Gastroesophageal sphincter (tissue), 4 donors: ENCODE measurements at regions not wholly inside any gene's neighbourhood (a gene's known extent, or its start where the extent isn't known, plus 50 kb on each side); places are given as distances from the start of the nearest gene placed in this dataset.

ENCODE experiments used
- ATAC-seq: fragments of 150-250 bp; one replicate; pipeline ENCODE4 v1.9.1; 2016; ENCODE audit warnings: mild to moderate bottlenecking, moderate library complexity
- H3K27ac ChIP-seq, 4 donors: fragments of 200-600 bp; sonication (generic) in 3 of 4; 1 replicate in 3 of 4; 2 replicates in 1 of 4; pipeline ENCODE4 v1.5.1; 2016 to 2019
- H3K27me3 ChIP-seq: fragments of 200-600 bp; sonication (generic); one replicate; pipeline ENCODE4 v1.5.1; 2019
- H3K36me3 ChIP-seq, 2 donors: fragments of 200-600 bp; sonication (generic); one replicate each; pipeline ENCODE4 v1.5.1; 2019; ENCODE audit warnings: control low read depth in 1 of 2
- H3K4me1 ChIP-seq, 3 donors: fragments of 200-600 bp; sonication (generic); 1 replicate in 2 of 3; 2 replicates in 1 of 3; pipeline ENCODE4 v1.5.1; 2016 to 2019; ENCODE audit warnings: control low read depth in 2 of 3
- H3K4me3 ChIP-seq, 2 donors: fragments of 200-600 bp; sonication (generic); one replicate each; pipeline ENCODE4 v1.5.1; 2019; ENCODE audit warnings: mild to moderate bottlenecking in 1 of 2, moderate library complexity in 1 of 2
- H3K9me3 ChIP-seq, 3 donors: fragments of 200-600 bp; sonication (generic); one replicate each; pipeline ENCODE4 v1.5.1; 2017 to 2019; ENCODE audit warnings: control low read depth in 2 of 3
- CTCF ChIP-seq, 4 experiments: fragments of 200-600 bp in 2 of 4; fragments of 450-650 bp in 2 of 4; sonication (generic) in 1 of 4; IDR thresholded peaks; one replicate each; pipeline ENCODE4 v1.5.1; 2017 to 2019; ENCODE audit warnings: antibody characterized with exemption in 4 of 4, mild to moderate bottlenecking in 2 of 4, moderate library complexity in 2 of 4
- EP300 ChIP-seq: sonication (generic); formaldehyde crosslinking; IDR thresholded peaks from one replicate; pipeline ENCODE4 v1.6.1; 2017; ENCODE audit warnings: antibody characterized with exemption, mild to moderate bottlenecking
- POLR2A ChIP-seq, 2 donors: fragments of 450-650 bp; IDR thresholded peaks; one replicate each; pipeline ENCODE4 v1.6.1; 2017; ENCODE audit warnings: antibody characterized with exemption in 2 of 2, mild to moderate bottlenecking in 2 of 2, moderate library complexity in 1 of 2
- POLR2AphosphoS5 ChIP-seq: sonication (generic); formaldehyde crosslinking; IDR thresholded peaks from one replicate; pipeline ENCODE4 v1.6.1; 2017; ENCODE audit warnings: antibody characterized with exemption
- WGBS, 2 donors: methylation state at CpG; one replicate each; pipeline ENCODE4 v1.1.5; 2018; ENCODE audit warnings: low coverage in 1 of 2; 5-methylcytosine and 5-hydroxymethylcytosine counted together

- Histone ChIP-seq H3K36me3 (no peaks in the 10 kb centered on the region), H3K27ac (no peak overlapping the region), H3K4me1 (peaks cover 0 to 30% (median 0%) of the 10 kb centered on the region in 3 donors), H3K4me3 (no peak overlapping the region), H3K9me3 (no peaks in the 10 kb centered on the region), H3K27me3 (no peaks in the 10 kb centered on the region)
- ATAC-seq: no peak
- WGBS, 2 donors: 91 to 93% methylated on average over 6 of the region's 6 CpGs
- TF ChIP-seq POLR2A (IDR thresholded peaks at IDR 0.05) (no peak), CTCF (IDR thresholded peaks at IDR 0.05) (no peak), POLR2AphosphoS5 (no peak), EP300 (no peak)
Measured at GRCh38 chr1:218589487-218589886, 244.4 kb downstream of the TGFB2 start.

- ATAC-seq: no peak
Measured at GRCh38 chr1:218591966-218592365, 246.8 kb downstream of the TGFB2 start.

GRCh38 chr1:218592688-218593087 lies 247.6 kb downstream of the TGFB2 start:
- no peak for TF ChIP-seq CTCF (IDR thresholded peaks at IDR 0.05)
- TF ChIP-seq POLR2AphosphoS5: no peak
- TF ChIP-seq POLR2A (IDR thresholded peaks at IDR 0.05): no peak
- no peak for TF ChIP-seq EP300
- no peak overlapping the region for H3K4me3 ChIP-seq
- 44 to 52% methylated on average over 2 of the region's 2 CpGs for WGBS, 2 donors
- no peak overlapping the region for H3K27ac ChIP-seq
- H3K9me3 ChIP-seq: no peaks in the 10 kb centered on the region
- no peaks in the 10 kb centered on the region for H3K27me3 ChIP-seq
- peaks cover 0 to 11% (median 0%) of the 10 kb centered on the region in 3 donors for H3K4me1 ChIP-seq
- H3K36me3 ChIP-seq: no peaks in the 10 kb centered on the region
- ATAC-seq: no peak

More at GRCh38 chr1:218591966-218592365, 246.8 kb downstream of the TGFB2 start:
- Histone ChIP-seq H3K4me3 (no peak overlapping the region), H3K27ac (no peak overlapping the region), H3K36me3 (no peaks in the 10 kb centered on the region), H3K9me3 (no peaks in the 10 kb centered on the region), H3K27me3 (no peaks in the 10 kb centered on the region), H3K4me1 (peaks cover 0 to 11% (median 0%) of the 10 kb centered on the region in 3 donors)
- TF ChIP-seq POLR2AphosphoS5 (no peak), CTCF (IDR thresholded peaks at IDR 0.05) (no peak), POLR2A (IDR thresholded peaks at IDR 0.05) (no peak), EP300 (no peak)

- 88 to 94% methylated on average over 3 of the region's 3 CpGs for WGBS, 2 donors
- TF ChIP-seq CTCF (IDR thresholded peaks at IDR 0.05) (no peak), POLR2A (IDR thresholded peaks at IDR 0.05) (no peak), POLR2AphosphoS5 (no peak), EP300 (no peak)
- Histone ChIP-seq H3K36me3 (no peaks in the 10 kb centered on the region), H3K9me3 (no peaks in the 10 kb centered on the region), H3K27me3 (no peaks in the 10 kb centered on the region), H3K4me1 (no peaks in the 10 kb centered on the region), H3K27ac (no peak overlapping the region), H3K4me3 (no peak overlapping the region)
- no peak for ATAC-seq
Measured at GRCh38 chr1:218600968-218601367, 255.8 kb downstream of the TGFB2 start.

- Histone ChIP-seq H3K36me3 (no peaks in the 10 kb centered on the region), H3K4me1 (no peaks in the 10 kb centered on the region), H3K4me3 (no peak overlapping the region), H3K27ac (no peak overlapping the region), H3K27me3 (no peaks in the 10 kb centered on the region), H3K9me3 (peaks cover 0 to 11% (median 0%) of the 10 kb centered on the region in 3 donors)
- 73 to 80% methylated on average over 1 of the region's 1 CpG for WGBS, 2 donors
- no peak for ATAC-seq
- no peak for TF ChIP-seq CTCF (IDR thresholded peaks at IDR 0.05)
- no peak for TF ChIP-seq POLR2A (IDR thresholded peaks at IDR 0.05)
- no peak for TF ChIP-seq POLR2AphosphoS5
- TF ChIP-seq EP300: no peak
Measured at GRCh38 chr1:218604217-218604616, 259.1 kb downstream of the TGFB2 start.
